BLaER1 treated with 17β-estradiol and CSF1 and Interleukin-3, amounts not matched to agents 10 nM and 100 nM (cell line): ENCODE measurements at regions not wholly inside any gene's neighbourhood (a gene's known extent, or its start where the extent isn't known, plus 50 kb on each side); places are given as distances from the start of the nearest gene placed in this dataset.

Source experiments
- H3K27ac ChIP-seq, 11 experiments: shearing (Covaris generic); formaldehyde crosslinking; 2 replicates each; pipeline ENCODE4 v1.8.1; 2022
- H3K27me3 ChIP-seq, 11 experiments: shearing (Covaris generic); formaldehyde crosslinking; 2 replicates each; pipeline ENCODE4 v1.8.1; 2022
- H3K36me3 ChIP-seq, 11 experiments: shearing (Covaris generic); formaldehyde crosslinking; 2 replicates each; pipeline ENCODE4 v1.8.1; 2022
- H3K4me1 ChIP-seq, 10 experiments: shearing (Covaris generic); formaldehyde crosslinking; 2 replicates each; pipeline ENCODE4 v1.8.1; 2022
- H3K4me2 ChIP-seq, 11 experiments: shearing (Covaris generic); formaldehyde crosslinking; 2 replicates each; pipeline ENCODE4 v1.8.1; 2022
- H3K4me3 ChIP-seq, 10 experiments: shearing (Covaris generic); formaldehyde crosslinking; 2 replicates each; pipeline ENCODE4 v1.8.1; 2022
- H3K9ac ChIP-seq, 11 experiments: shearing (Covaris generic); formaldehyde crosslinking; 2 replicates each; pipeline ENCODE4 v1.8.1; 2022
- H3K9me3 ChIP-seq, 11 experiments: shearing (Covaris generic); formaldehyde crosslinking; replicated peaks in 1 of 11; 2 replicates each; pipeline ENCODE4 v1.8.1; 2022
- H4K20me1 ChIP-seq, 11 experiments: shearing (Covaris generic); formaldehyde crosslinking; 2 replicates each; pipeline ENCODE4 v1.8.1; 2022
- Cebpa-rat ChIP-seq, 11 experiments: shearing (Covaris generic); IDR thresholded peaks; 2 replicates each; pipeline ENCODE4 v1.8.1; 2022

GRCh38 chr6:155970472-155970871, 514.8 kb upstream of the NOX3 start:
- Histone ChIP-seq H3K27ac (no peak overlapping the region), H3K36me3 (no peaks in the 10 kb centered on the region), H3K4me3 (no peak overlapping the region), H3K9ac (no peak overlapping the region), H3K27me3 (no peaks in the 10 kb centered on the region), H4K20me1 (no peaks in the 10 kb centered on the region), H3K4me2 (no peak overlapping the region), H3K9me3 (peaks cover 0 to 15% (median 8%) of the 10 kb centered on the region in 11 experiments; a peak in 15 of 22 replicates), H3K4me1 (no peaks in the 10 kb centered on the region)
- TF ChIP-seq Cebpa-rat (IDR thresholded peaks at IDR 0.05) = no peak

- Histone ChIP-seq H3K36me3 (no peaks in the 10 kb centered on the region), H3K9me3 (peaks cover 0 to 15% (median 8%) of the 10 kb centered on the region in 11 experiments; a peak in 15 of 22 replicates), H3K9ac (no peak overlapping the region), H3K27ac (no peak overlapping the region), H3K27me3 (no peaks in the 10 kb centered on the region), H3K4me3 (no peak overlapping the region), H3K4me2 (no peak overlapping the region), H4K20me1 (no peaks in the 10 kb centered on the region), H3K4me1 (no peaks in the 10 kb centered on the region)
- no peak for TF ChIP-seq Cebpa-rat (IDR thresholded peaks at IDR 0.05)
These were observed 513.3 kb upstream of the NOX3 start for GRCh38 chr6:155968921-155969320.

- H3K9ac ChIP-seq = no peak overlapping the region
- TF ChIP-seq Cebpa-rat (IDR thresholded peaks at IDR 0.05) = no peak
- no peaks in the 10 kb centered on the region for H3K36me3 ChIP-seq
- no peaks in the 10 kb centered on the region for H4K20me1 ChIP-seq
- H3K4me1 ChIP-seq = no peaks in the 10 kb centered on the region
- no peak overlapping the region for H3K4me3 ChIP-seq
- H3K4me2 ChIP-seq = no peak overlapping the region
- H3K27me3 ChIP-seq = no peaks in the 10 kb centered on the region
- H3K9me3 ChIP-seq = peaks cover 0 to 15% (median 8%) of the 10 kb centered on the region in 11 experiments; a peak in 15 of 22 replicates
- no peak overlapping the region for H3K27ac ChIP-seq
These were observed 511.7 kb upstream of the NOX3 start for GRCh38 chr6:155967322-155967721.

- H3K4me1 ChIP-seq = no peaks in the 10 kb centered on the region
- H3K9ac ChIP-seq = no peak overlapping the region
- H3K27me3 ChIP-seq = no peaks in the 10 kb centered on the region
- no peak overlapping the region for H3K4me2 ChIP-seq
- no peaks in the 10 kb centered on the region for H3K36me3 ChIP-seq
- H4K20me1 ChIP-seq = no peaks in the 10 kb centered on the region
- TF ChIP-seq Cebpa-rat (IDR thresholded peaks at IDR 0.05) = no peak
- H3K27ac ChIP-seq = no peak overlapping the region
- peaks cover 0 to 15% (median 8%) of the 10 kb centered on the region in 11 experiments; a peak in 16 of 22 replicates for H3K9me3 ChIP-seq
- H3K4me3 ChIP-seq = no peak overlapping the region
These were observed 508.9 kb upstream of the NOX3 start for GRCh38 chr6:155964544-155964943.

- Histone ChIP-seq H3K27ac (no peak overlapping the region), H3K36me3 (no peaks in the 10 kb centered on the region), H3K9me3 (peaks cover 0 to 6% (median 0%) of the 10 kb centered on the region in 11 experiments; a peak in 3 of 22 replicates), H3K9ac (no peak overlapping the region), H3K4me1 (no peaks in the 10 kb centered on the region), H3K4me2 (no peak overlapping the region), H4K20me1 (no peaks in the 10 kb centered on the region), H3K27me3 (no peaks in the 10 kb centered on the region), H3K4me3 (no peak overlapping the region)
- no peak for TF ChIP-seq Cebpa-rat (IDR thresholded peaks at IDR 0.05)
These were observed 506.6 kb upstream of the NOX3 start for GRCh38 chr6:155962276-155962675.

- H3K9me3 ChIP-seq = peaks cover 0 to 6% (median 0%) of the 10 kb centered on the region in 11 experiments; a peak in 3 of 22 replicates
- H3K27ac ChIP-seq = no peak overlapping the region
- H3K27me3 ChIP-seq = no peaks in the 10 kb centered on the region
- no peak overlapping the region for H3K9ac ChIP-seq
- TF ChIP-seq Cebpa-rat (IDR thresholded peaks at IDR 0.05) = no peak
- no peaks in the 10 kb centered on the region for H3K4me1 ChIP-seq
- H4K20me1 ChIP-seq = no peaks in the 10 kb centered on the region
- H3K4me3 ChIP-seq = no peak overlapping the region
- H3K36me3 ChIP-seq = no peaks in the 10 kb centered on the region
- no peak overlapping the region for H3K4me2 ChIP-seq
These were observed 504.4 kb upstream of the NOX3 start for GRCh38 chr6:155959898-155960495.

- Histone ChIP-seq H3K27me3 (no peaks in the 10 kb centered on the region), H3K4me3 (no peak overlapping the region), H3K9me3 (peaks cover 0 to 6% (median 0%) of the 10 kb centered on the region in 11 experiments; a peak in 3 of 22 replicates), H3K4me1 (no peaks in the 10 kb centered on the region), H4K20me1 (no peaks in the 10 kb centered on the region), H3K27ac (no peak overlapping the region), H3K9ac (no peak overlapping the region), H3K36me3 (no peaks in the 10 kb centered on the region), H3K4me2 (no peak overlapping the region)
- no peak for TF ChIP-seq Cebpa-rat (IDR thresholded peaks at IDR 0.05)
These were observed 502.9 kb upstream of the NOX3 start for GRCh38 chr6:155958550-155958949.

GRCh38 chr6:155955038-155955437, 499.4 kb upstream of the NOX3 start:
- H3K36me3 ChIP-seq = no peaks in the 10 kb centered on the region

GRCh38 chr6:155954149-155954548, 498.5 kb upstream of the NOX3 start:
- no peak for TF ChIP-seq Cebpa-rat (IDR thresholded peaks at IDR 0.05)
- Histone ChIP-seq H3K27me3 (no peaks in the 10 kb centered on the region), H3K9ac (no peak overlapping the region), H3K4me2 (no peak overlapping the region), H3K4me3 (no peak overlapping the region), H3K36me3 (no peaks in the 10 kb centered on the region), H3K4me1 (no peaks in the 10 kb centered on the region), H3K27ac (no peak overlapping the region), H4K20me1 (no peaks in the 10 kb centered on the region), H3K9me3 (peaks cover 0 to 3% (median 2%) of the 10 kb centered on the region in 11 experiments; a peak in 7 of 22 replicates)

More at GRCh38 chr6:155955038-155955437, 499.4 kb upstream of the NOX3 start:
- no peak for TF ChIP-seq Cebpa-rat (IDR thresholded peaks at IDR 0.05)
- Histone ChIP-seq H3K9me3 (peaks cover 0 to 6% (median 0%) of the 10 kb centered on the region in 11 experiments; a peak in 2 of 22 replicates), H4K20me1 (no peaks in the 10 kb centered on the region), H3K4me3 (no peak overlapping the region), H3K4me1 (no peaks in the 10 kb centered on the region), H3K27ac (no peak overlapping the region), H3K27me3 (no peaks in the 10 kb centered on the region), H3K4me2 (no peak overlapping the region), H3K9ac (no peak overlapping the region)

- Histone ChIP-seq H3K4me1 (no peaks in the 10 kb centered on the region), H3K4me3 (no peak overlapping the region), H3K9ac (no peak overlapping the region), H3K9me3 (peaks cover 26 to 44% (median 36%) of the 10 kb centered on the region in 11 experiments), H4K20me1 (no peaks in the 10 kb centered on the region), H3K27ac (no peak overlapping the region), H3K27me3 (no peaks in the 10 kb centered on the region), H3K4me2 (no peak overlapping the region), H3K36me3 (peaks cover 0 to 9% (median 0%) of the 10 kb centered on the region in 11 experiments; a peak in 3 of 22 replicates)
- no peak for TF ChIP-seq Cebpa-rat (IDR thresholded peaks at IDR 0.05)
These were observed 493.6 kb upstream of the NOX3 start for GRCh38 chr6:155949256-155949655.
